HepG2 (cell line): ENCODE measurements at regions not wholly inside any gene's neighbourhood (a gene's known extent, or its start where the extent isn't known, plus 50 kb on each side); places are given as distances from the start of the nearest gene placed in this dataset.

Source experiments
- ATAC-seq: fragments of 200-7000 bp; cut with Tn5 transposase; 3 replicates; pipeline ENCODE4 v1.9.1; 2020; ENCODE audit warnings: mild to moderate bottlenecking, moderate library complexity
- BruUV-seq: library from RNA; stranded (reverse); fragments of 400-500 nt; replicated peaks from 2 replicates; lab custom pipeline; 2021; lab: Mats Ljungman, UMichigan
- CTCF ChIA-PET: fragments of 300-600 bp; formaldehyde crosslinking; extraction: SDS; loops from one replicate; lab custom pipeline; 2021; ENCODE audit warnings: low total read pairs, inconsistent platforms, low intra/inter-chr PET ratio; lab: Yijun Ruan, JAX
- POLR2A ChIA-PET: fragments of 350-600 bp; sonication (Branson Sonifier 250); formaldehyde crosslinking; loops from one replicate; lab custom pipeline; 2020; ENCODE audit warnings: antibody characterized with exemption, inconsistent platforms; lab: Yijun Ruan, JAX
- DNase-seq: peaks from one replicate; pipeline ENCODE4 v3.0.0-alpha.2; 2015; ENCODE audit warnings: low spot score
- FAIRE-seq: peaks from 3 replicates; lab custom pipeline; 2011; peaks lifted over from hg19 to GRCh38; lab: Jason Lieb, UNC
- H2AFZ ChIP-seq: one replicate; pipeline ENCODE4 v1.6.1; 2011; ENCODE audit warnings: low read length, inconsistent platforms
- H3K27ac ChIP-seq: fragments of 300-600 bp; 3 replicates; pipeline ENCODE4 v1.8.0; 2011; ENCODE audit warnings: mixed run types, mild to moderate bottlenecking, mixed read lengths, low read length, inconsistent platforms; ENCODE audit not compliant: insufficient read depth; ENCODE audit errors: extremely low read length
- H3K27me3 ChIP-seq, 2 experiments: fragments of 200-600 bp in 1 of 2; 2 replicates in 1 of 2; 3 replicates in 1 of 2; pipeline versions ENCODE4 v1.6.0 to v1.8.0; 2011; ENCODE audit warnings: low read length in 2 of 2, mild to moderate bottlenecking in 2 of 2, moderate library complexity in 2 of 2, inconsistent platforms in 1 of 2; ENCODE audit not compliant: insufficient read depth in 2 of 2, control insufficient read depth in 1 of 2
- H3K36me3 ChIP-seq, 2 experiments: fragments of 200-600 bp in 1 of 2; replicated peaks in 1 of 2; 2 replicates in 1 of 2; 3 replicates in 1 of 2; pipeline versions ENCODE4 v1.5.1 to v1.8.0; 2011; ENCODE audit warnings: low read length in 2 of 2, inconsistent platforms in 1 of 2; ENCODE audit not compliant: insufficient read depth in 2 of 2, control insufficient read depth in 1 of 2
- H3K4me1 ChIP-seq: 2 replicates; pipeline ENCODE4 v1.5.1; 2012; ENCODE audit warnings: low read length, inconsistent platforms; ENCODE audit not compliant: insufficient read depth
- H3K4me2 ChIP-seq: 2 replicates; pipeline ENCODE4 v1.6.0; 2011; ENCODE audit warnings: low read depth, low read length, inconsistent platforms
- H3K4me3 ChIP-seq, 3 experiments: fragments of 200-600 bp in 1 of 3; sonication (generic), shearing (Covaris generic) in 1 of 3; replicated peaks in 1 of 3; 2 replicates each; pipeline ENCODE4 v1.5.1; 2011 to 2016; ENCODE audit warnings: low read length in 3 of 3, inconsistent platforms in 2 of 3, low read depth in 2 of 3, mild to moderate bottlenecking in 2 of 3, control low read depth in 1 of 3, mixed read lengths in 1 of 3; ENCODE audit not compliant: insufficient read depth in 1 of 3
- H3K79me2 ChIP-seq: one replicate; pipeline ENCODE4 v1.6.1; 2011; ENCODE audit warnings: low read length, inconsistent platforms; ENCODE audit not compliant: insufficient read depth
- H3K9ac ChIP-seq: 2 replicates; pipeline ENCODE4 v1.6.0; 2011; ENCODE audit warnings: mild to moderate bottlenecking, low read depth, low read length, inconsistent platforms; ENCODE audit not compliant: insufficient read depth
- H3K9me3 ChIP-seq: 2 replicates; pipeline ENCODE4 v1.5.1; 2012; ENCODE audit warnings: mild to moderate bottlenecking, low read length
- H4K20me1 ChIP-seq: 2 replicates; pipeline ENCODE4 v1.6.0; 2011; ENCODE audit warnings: inconsistent platforms, mild to moderate bottlenecking, low read length, moderate library complexity; ENCODE audit not compliant: insufficient read depth
- AFF4 ChIP-seq: sonication (generic); formaldehyde crosslinking; IDR thresholded peaks from 2 replicates; pipeline ENCODE4 v1.4.0; 2020; ENCODE audit warnings: missing genetic modification reagents
- FOXO4 ChIP-seq: sonication (generic); formaldehyde crosslinking; conservative IDR thresholded peaks from 2 replicates; pipeline ENCODE4 v1.8.1; 2023; ENCODE audit warnings: missing genetic modification reagents
- MED8 ChIP-seq: sonication (generic); formaldehyde crosslinking; IDR thresholded peaks from 2 replicates; pipeline ENCODE4 v1.8.1; 2023; ENCODE audit warnings: mild to moderate bottlenecking, missing genetic modification reagents; ENCODE audit not compliant: insufficient replicate concordance
- REXO4 ChIP-seq: sonication (generic); formaldehyde crosslinking; IDR thresholded peaks from 2 replicates; pipeline ENCODE4 v1.8.0; 2022; ENCODE audit warnings: missing genetic modification reagents, mild to moderate bottlenecking, borderline replicate concordance
- TFDP2 ChIP-seq: sonication (generic); formaldehyde crosslinking; IDR thresholded peaks from 2 replicates; pipeline ENCODE4 v1.4.0; 2020; ENCODE audit warnings: missing genetic modification reagents
- ZBTB2 ChIP-seq: sonication (generic); formaldehyde crosslinking; IDR thresholded peaks from 2 replicates; pipeline ENCODE4 v1.8.0; 2022; ENCODE audit warnings: low read depth, missing genetic modification reagents
- ZNF225 ChIP-seq: sonication (generic); formaldehyde crosslinking; IDR thresholded peaks from 2 replicates; pipeline ENCODE4 v1.4.0; 2020; ENCODE audit warnings: mild to moderate bottlenecking, missing genetic modification reagents
- ZNF333 ChIP-seq: sonication (generic); formaldehyde crosslinking; IDR thresholded peaks from 2 replicates; pipeline ENCODE4 v1.4.0; 2020; ENCODE audit warnings: mild to moderate bottlenecking, missing genetic modification reagents, borderline replicate concordance
- ZNF451 ChIP-seq: sonication (generic); formaldehyde crosslinking; IDR thresholded peaks from 2 replicates; pipeline ENCODE4 v1.5.0; 2020; ENCODE audit warnings: mild to moderate bottlenecking, missing genetic modification reagents
- ZSCAN25 ChIP-seq: sonication (generic); formaldehyde crosslinking; IDR thresholded peaks from 2 replicates; pipeline ENCODE4 v1.8.0; 2022; ENCODE audit warnings: mild to moderate bottlenecking, missing genetic modification reagents
- ZZZ3 ChIP-seq: sonication (generic); formaldehyde crosslinking; IDR thresholded peaks from 2 replicates; pipeline ENCODE4 v1.4.0; 2020; ENCODE audit warnings: missing genetic modification reagents, mild to moderate bottlenecking, borderline replicate concordance
- WGBS: methylation state at CpG from one replicate; pipeline ENCODE4 v1.1.6; 2017; ENCODE audit warnings: low lambda C conversion rate; 5-methylcytosine and 5-hydroxymethylcytosine counted together
- in situ Hi-C: cut with HindIII; loops from 2 replicates; pipeline ENCODE4 v1.10.0; 2017; ENCODE audit warnings: low pct_unique_long_range_greater_than_20kb; ENCODE audit not compliant: extremely low pct_ligation_motif_present
- intact Hi-C: fragments of 100-400 bp; cut with micrococcal nuclease; formaldehyde crosslinking; loops from one replicate; pipeline ENCODE4 v1.10.0; 2022; ENCODE audit not compliant: unreplicated experiment
- TF ChIP-seq, protein P1 (sequence below): sonication (generic); formaldehyde crosslinking; IDR thresholded peaks from 2 replicates; pipeline ENCODE4 v1.4.0; 2020; ENCODE audit warnings: missing genetic modification reagents; ENCODE audit errors: not compliant biosample characterization

DNA sequence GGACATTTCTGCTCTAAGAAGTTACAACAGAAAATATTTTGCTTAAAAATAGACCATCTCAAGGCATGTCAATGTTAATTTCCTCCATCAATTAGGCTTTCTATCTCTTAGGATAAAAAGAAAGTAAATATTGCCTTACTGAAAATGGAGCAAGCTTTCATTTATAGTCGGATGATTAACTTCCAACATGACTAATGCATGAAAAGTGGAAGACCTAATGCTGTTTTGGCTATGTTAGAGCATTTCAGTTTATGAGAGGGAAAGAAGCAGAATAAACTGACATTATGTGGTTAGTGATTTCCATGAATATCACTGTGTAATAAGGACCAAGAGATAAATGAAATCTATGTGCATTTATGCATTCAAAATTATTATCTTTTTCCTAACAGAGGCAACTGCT, 475.2 kb upstream of the UBE2E3 start (continued):
- no peak for TF ChIP-seq AFF4 (CRISPR knock-in tag)
- TF ChIP-seq ZBTB2 = no peak
- TF ChIP-seq ZSCAN25 = no peak
- TF ChIP-seq, all 625 proteins: peak for 0

- TF ChIP-seq, protein P1, sequence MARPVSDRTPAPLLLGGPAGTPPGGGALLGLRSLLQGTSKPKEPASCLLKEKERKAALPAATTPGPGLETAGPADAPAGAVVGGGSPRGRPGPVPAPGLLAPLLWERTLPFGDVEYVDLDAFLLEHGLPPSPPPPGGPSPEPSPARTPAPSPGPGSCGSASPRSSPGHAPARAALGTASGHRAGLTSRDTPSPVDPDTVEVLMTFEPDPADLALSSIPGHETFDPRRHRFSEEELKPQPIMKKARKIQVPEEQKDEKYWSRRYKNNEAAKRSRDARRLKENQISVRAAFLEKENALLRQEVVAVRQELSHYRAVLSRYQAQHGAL (CRISPR knock-in tag) = no peak
- TF ChIP-seq FOXO4 = no peak
- TF ChIP-seq MED8 (CRISPR knock-in tag) = no peak
- TF ChIP-seq ZNF451 (CRISPR knock-in tag) = no peak
- TF ChIP-seq ZNF333 = no peak
- TF ChIP-seq ZZZ3 = no peak
- TF ChIP-seq TFDP2 (CRISPR knock-in tag) = no peak
- no peak for TF ChIP-seq REXO4 (CRISPR knock-in tag)
- no peak for TF ChIP-seq ZNF225 (CRISPR knock-in tag)
- Histone ChIP-seq H3K36me3 (no peaks in the 10 kb centered on the region), H3K4me1 (no peaks in the 10 kb centered on the region), H2AFZ (no peak overlapping the region), H4K20me1 (no peaks in the 10 kb centered on the region), H3K79me2 (no peaks in the 10 kb centered on the region), H3K9me3 (peaks cover 16% of the 10 kb centered on the region; the same call in 1 of the 2 replicates), H3K27ac (no peak overlapping the region), H3K27me3 (no peaks in the 10 kb centered on the region; a peak in 1 of 5 replicates), H3K4me2 (no peak overlapping the region), H3K9ac (no peak overlapping the region), H3K4me3 (no peak overlapping the region)
- in situ Hi-C loops = no loop called here
- CTCF ChIA-PET = no interaction called here
- no TSS peak for BruUV-seq
- ATAC-seq (no peak), DNase-seq (no peak), FAIRE-seq (no peak)
- POLR2A ChIA-PET = no interaction called here
- intact Hi-C loops = no loop called here
- WGBS = 3% methylated on average over 1 of the region's 1 CpG
Observed at GRCh38 chr2:180497621-180498152, 482.7 kb upstream of the UBE2E3 start.
